ENCODE measurements at regions not wholly inside any gene's neighbourhood (a gene's known extent, or its start where the extent isn't known, plus 50 kb on each side); places are given as distances from the start of the nearest gene placed in this dataset.

DNA sequence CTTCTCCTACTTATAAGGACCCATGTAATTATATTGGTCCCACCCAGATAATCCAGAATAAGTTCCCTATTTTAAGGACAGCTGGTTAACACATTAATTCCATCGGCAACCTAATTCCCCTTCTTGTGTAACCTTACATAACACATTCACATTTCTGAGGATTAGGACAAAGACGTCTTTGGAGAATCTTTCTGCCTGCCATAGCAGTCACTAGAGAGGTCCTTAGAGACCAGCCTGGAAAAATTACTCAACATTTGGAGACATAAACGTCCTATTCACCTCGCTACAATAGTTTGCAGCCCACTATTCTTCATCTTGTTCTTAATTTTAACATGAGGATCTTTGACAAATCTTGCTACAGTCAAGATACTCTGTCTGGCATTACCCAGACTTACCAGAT is 100.1 kb downstream of the MAFB start:
- DNase-seq = no peak

DNA sequence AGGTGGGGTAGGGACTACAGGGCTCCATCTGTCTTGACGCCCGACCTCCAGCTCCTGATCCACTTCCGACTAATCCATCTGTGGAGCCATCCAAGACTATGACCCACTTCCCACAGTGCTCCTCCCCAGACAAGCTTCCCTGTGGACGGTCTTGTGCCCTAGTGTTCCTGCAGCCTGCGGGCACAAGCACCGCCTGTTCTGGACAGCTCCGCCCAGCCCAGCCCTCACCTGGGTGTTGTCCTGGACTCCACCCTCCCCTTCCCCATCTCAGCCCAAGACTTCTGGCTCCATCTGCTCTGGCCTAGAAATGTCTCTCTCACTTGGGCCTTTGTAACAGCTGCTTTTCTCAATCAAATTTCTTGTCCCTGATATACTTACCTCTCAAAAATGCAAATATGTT is 102.0 kb downstream of the MAFB start:
- DNase-seq = no peak

DNA sequence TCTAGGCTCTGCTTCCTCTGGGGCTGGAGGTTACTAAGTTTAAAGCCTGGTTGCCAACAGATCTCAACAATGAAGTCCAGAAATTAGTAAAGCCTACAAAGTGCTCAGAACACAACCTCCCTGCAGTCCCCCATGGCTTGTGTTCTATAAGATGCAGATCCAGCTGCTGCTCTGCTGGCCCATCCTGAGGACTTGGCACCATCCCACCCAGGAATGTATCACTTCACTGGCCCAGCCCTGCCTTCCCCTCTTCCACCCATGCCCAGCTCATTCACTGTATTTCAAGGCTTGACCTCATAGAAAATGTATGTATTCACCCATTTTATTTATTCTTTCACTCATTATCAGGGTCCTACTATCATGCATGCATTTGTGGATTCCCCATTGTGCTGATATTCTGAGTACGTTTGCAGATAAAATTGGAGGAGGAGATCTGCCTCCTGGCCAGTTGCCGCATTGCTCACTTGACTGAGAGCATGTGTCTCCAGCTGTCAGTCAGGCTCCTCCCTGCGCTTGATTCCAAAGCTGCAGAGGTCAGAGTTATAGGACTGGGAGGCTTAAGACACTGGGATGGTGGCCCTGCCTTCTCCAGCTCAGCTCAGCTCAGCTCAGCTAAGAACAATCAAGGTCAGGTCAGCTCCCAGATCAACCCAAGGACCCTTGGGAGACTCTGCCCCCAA is 104.8 kb downstream of the MAFB start:
- no peak for DNase-seq

DNA sequence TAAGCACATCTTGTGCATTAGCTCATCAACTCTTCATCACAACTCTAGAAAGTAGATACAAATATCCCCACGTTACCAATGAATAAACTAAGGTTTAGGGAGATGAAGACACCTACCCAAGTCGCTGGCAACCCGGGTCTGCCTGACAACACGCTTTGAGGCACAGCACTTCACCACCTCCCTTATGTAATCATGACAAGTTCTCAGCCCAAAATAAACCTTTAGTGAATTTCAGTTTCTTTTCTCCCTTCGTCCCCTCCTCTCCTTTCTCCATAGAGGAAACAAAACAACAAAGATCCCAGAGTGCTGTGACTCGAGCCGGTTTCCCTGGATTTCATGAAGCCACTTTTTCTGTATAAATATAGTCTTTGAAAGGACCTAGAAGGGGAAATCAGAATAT is 105.4 kb downstream of the MAFB start:
- no peak for DNase-seq

DNA sequence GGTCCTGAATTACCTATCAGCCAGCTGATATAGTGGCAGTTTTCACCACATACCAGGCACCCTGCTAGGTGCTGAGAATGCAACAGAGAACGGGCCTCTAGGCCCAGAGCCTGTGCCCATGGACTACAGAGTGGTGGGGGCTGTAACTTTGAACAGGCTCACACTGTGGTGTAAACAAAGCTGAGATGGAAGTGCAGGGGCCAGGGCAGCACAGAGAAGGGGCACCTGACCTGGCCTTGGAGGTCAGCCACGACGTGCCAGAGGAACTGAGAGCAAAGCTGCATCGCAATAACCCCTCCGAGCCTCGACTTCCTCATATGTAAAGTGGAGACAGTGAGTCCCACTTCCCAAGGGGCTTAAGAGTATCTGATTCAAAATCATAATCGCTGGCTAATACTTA is 105.8 kb downstream of the MAFB start:
- DNase-seq = no peak

DNA sequence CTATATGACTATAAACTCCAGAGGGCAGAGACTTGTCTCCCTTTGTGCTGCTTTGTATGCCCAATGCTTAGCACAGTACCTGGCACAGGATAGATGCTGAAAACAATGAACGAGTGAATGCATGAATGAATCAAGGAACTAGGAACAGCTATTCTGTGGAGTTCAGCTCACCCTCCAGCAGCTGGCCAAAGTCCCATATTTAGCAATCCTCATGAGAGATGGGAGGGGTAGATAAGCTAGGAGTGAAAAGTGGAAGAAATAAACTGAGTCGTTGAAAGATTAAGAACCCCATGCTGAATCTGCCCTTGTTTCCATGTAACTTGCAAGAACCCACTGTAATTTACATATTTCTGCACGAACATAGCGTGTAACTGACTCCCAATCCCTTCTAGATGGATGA is 106.5 kb downstream of the MAFB start:
- DNase-seq = no peak

DNA sequence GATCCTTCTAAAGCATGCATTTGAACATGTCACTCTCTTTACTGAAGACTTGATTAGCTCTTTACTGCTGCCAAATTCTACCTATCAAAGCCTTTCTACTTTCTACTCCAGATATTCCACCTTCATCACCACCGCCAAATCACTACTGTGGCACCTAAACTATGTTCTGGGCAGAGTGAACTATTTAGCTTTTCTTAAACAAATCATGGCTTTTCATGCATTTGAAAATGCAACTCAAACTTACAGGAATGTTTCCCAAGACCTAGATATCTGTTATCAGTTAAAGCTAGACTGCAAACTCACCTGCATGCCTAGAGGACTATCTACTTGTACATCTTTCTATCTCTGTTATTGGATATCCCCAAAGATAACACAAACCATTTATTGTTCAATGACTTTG is 109.3 kb downstream of the MAFB start:
- no peak for DNase-seq

DNA sequence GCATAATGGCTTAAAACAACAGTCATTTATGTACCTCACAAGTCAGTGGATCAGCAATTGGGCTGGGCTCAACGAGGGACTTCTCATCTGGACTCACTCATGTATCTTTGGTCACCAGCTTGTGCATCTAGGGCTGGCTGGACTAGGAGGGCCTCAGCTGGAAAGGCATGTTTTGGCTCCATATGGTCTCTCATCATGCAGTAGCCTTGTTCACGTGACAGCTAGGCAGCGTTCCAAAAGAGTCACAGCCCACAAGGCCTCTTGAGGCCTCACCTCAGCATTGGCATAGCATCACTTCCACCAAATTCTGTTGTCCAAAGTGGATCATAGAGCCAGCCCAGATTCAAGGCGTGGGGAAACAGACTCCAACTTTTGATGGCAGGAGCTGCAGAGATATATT is 110.1 kb downstream of the MAFB start:
- DNase-seq = no peak

DNA sequence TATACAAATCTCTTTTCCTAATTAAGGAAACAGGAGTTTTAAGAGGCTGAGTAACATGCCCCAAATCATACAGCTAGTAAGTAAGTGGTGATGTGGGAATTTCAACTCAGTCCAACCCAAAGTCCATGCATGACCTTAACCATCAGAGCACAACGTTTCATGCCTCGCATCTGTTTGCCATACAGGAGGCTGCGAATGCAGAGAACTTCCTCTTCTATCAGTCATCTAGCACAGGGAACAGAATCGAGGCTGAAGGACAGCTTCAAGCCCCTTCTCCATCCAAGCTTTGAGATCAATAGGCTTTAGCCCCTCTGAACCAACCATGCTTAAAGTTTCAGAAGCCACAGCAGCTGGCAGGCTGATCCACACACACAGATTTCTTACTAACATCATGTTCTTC is 113.2 kb downstream of the MAFB start:
- DNase-seq = no peak

DNA sequence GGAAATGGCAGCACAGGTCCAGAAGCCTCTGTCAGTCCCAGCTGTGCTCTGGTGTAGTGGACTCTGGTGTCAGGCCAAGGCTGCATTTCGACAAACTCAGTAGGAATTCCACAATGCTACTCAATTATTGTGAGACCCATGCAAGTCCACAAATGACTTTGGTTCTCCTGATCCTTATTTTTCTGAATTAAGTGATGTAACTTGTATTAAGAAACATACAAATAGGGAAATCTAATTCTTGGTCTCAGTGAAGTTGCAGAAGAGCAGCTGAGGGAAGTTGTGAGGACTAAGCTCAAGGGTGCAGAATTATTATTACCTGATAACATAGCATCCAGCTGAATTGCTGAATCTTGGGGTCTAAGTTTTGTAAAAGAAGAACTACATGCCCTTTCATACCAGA is 116.8 kb downstream of the MAFB start:
- no peak for DNase-seq

DNA sequence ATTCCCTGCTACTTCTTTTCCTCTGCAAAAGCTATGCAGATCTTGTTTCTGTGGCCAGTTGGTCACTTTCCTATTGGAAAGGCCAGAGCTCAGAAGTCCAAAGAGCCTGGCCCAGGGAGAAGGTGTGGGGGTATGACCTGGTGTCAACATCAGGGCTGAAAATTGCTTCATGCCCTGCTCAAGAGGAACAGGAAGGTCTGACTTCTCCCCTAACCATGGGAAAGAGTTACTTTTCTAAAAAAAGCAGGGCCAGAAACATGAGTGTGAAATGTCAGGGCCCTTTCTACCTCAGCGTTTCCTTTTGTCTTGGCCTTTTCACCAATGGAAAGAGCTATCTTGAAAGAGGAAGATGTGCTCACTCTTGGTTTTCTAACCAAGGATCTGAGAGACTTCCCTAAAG is 117.4 kb downstream of the MAFB start:
- DNase-seq = no peak

DNA sequence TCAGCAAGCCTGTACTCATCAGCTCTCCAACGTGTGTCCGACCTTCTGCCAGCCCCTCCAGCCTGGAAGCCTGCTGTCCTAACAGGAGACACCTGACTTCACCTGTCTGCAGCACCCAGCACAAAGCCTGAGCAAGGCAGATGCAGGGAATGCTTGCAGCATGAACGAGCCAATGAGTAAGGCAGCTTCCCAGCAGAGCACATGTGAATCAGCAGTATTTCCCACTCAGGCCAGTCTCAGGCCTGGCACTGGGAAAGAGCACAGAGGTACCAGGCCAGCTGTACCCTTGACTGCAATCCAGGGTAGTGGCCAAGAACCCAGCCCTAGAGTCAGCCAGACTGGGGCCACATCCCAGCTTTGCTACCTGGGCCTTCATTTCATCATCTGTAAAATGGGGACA is 120.8 kb downstream of the MAFB start:
- DNase-seq = no peak

DNA sequence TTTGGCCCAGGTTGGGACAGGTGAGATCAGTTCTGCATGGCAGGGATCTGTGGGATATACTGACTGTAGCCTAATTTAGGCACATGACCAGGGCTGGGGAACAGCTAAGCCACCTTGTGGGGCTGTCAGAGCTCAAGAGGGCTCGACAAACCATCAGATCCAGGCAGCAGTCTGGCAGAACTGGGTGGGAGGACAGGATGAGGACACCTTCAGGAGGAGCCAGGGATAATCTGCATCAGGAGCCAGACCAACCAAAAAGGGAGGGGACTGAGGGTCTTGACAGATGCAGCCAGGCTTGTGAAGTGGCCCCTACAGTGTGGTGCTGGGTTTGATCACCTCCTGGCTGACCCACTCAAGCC is 123.4 kb downstream of the MAFB start:
- no peak for DNase-seq

DNA sequence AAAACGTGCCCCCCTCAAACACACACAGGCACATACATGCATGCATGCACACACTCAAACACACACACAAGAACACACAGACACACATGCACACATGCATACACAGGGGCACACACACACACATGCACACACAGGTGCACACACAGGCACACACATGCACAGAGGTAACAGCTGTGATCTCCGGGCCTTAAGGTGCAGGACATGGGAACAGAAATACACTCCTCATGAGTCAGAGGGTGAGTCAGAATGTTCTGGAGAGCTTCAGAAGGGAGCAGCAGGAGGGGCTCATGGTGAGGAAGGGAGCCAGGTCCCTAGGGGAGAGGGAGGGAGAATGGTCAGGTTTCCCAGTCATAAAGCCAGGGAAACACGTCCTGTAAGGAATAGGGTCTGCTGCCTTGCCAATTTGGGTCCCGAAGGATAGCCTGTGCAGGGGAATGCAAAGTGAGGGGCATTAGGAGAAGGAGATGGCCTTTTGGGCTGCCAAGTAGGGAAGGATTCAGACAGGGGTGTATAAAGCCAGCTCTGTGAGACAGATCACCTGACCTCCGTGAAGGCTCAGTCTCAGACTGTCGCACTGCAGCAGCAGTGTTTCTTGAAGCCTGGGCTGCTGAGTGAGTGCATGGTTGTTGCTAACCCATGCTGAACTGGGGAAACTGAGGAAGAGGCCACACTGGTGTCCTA is 123.9 kb downstream of the MAFB start:
- DNase-seq = no peak

DNA sequence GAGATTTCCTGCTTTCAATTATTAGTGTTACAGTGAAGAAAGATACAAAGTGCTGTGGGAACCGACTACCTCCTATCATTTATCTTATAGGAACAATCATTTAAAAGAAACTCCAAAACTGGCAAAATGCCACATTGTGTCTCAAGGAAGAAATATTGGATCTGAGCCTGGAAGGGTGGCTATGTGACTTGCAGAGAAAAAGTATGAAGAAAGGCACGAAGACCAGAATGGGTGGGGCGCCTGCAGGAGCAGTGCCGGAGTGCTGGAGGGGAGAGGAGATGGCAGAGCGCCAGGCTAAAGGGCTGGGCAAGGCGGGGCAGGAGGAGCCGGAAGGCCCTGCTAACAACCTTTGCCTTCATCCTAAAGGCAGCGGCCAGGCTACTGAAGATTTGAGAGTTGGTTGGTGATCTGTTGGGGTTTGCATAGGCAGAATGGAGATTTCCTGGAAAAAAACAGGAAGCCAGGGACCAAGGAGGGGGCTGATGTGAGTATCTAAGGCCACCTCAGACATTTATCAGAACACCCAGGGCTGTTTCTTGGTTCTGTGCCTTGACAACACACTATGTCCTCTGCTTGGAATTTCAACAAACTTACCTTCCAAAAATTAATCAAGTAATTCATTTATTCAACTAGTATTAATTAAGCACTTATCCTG is 125.6 kb downstream of the MAFB start:
- DNase-seq = peak; percentile 1

DNA sequence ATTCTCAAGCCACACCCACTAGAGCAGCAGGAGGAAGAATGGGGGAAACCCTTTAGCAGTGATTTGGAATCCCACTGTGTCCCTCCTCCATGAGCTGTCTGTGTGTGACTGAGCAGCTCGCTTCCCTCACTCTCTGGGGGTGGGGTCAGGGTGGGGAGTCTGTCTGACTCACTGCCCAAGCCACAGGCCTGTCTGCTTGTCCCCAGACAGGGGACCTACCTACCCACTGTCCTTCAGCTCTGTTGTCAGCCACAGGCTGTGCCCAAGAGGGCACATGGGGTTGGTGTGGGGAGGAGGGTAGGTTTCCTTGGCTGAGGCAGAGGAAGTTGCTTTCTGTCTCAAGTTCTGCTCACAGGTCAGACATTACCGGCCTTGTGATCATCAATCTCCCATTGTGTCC is 127.0 kb downstream of the MAFB start:
- no peak for DNase-seq

DNA sequence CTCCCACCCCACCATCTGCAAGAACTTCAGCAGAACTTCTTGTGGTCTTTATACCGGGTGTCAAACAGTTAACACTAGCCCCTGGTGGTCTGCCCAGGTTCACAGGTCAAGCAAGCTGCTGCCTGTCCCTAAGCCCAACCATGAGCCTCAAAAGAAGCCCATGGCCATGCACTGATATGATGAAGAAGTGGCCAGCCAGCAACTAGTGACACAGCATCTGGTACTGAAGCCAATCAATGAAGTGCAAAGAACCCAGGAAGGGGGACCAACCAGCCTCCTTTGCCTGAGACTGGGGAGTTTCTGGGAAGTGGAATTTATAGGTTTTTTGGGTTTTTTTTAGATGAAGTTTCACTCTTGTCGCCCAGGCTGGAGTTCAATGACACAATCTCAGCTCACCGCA is 127.8 kb downstream of the MAFB start:
- DNase-seq = no peak

DNA sequence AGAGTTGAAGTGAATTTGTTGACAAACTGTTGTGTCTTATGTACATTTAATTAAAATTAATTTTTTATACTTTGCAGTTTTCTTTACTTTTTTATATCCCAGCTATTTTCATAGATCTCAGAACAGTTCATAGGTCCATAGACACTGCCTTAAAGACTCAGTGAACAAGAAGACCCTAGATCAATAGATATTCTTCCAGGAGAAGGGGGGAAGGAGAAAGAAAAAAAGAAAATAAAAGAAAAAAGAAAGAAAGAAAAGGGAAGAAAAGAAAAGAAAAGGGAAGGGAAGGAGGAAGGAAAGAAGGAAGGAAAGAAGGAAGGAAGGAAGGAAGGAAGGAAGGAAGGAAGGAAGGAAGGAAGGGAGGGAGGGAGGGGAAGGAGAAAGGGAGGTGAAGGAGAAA is 130.8 kb downstream of the MAFB start:
- DNase-seq = no peak

DNA sequence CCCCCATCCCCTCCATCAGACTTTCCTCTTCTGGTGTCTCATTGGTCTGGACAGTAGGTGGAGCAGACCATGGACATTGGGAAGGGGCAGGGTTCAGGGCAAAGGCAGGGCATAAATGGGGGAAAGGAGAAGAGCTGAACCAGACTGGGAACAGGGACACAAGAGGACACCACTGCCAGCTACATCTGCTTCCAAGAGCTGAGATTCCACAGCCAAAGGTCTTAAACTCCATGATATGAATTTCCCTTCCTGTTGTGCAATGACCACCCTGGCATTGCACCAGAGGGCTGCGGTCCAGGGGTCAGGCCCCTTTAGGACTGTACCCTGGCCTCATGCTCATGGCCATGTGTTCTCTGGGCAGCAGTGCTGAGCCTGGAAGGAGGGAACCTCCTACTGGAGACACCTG is 137.9 kb downstream of the MAFB start:
- no peak for DNase-seq

DNA sequence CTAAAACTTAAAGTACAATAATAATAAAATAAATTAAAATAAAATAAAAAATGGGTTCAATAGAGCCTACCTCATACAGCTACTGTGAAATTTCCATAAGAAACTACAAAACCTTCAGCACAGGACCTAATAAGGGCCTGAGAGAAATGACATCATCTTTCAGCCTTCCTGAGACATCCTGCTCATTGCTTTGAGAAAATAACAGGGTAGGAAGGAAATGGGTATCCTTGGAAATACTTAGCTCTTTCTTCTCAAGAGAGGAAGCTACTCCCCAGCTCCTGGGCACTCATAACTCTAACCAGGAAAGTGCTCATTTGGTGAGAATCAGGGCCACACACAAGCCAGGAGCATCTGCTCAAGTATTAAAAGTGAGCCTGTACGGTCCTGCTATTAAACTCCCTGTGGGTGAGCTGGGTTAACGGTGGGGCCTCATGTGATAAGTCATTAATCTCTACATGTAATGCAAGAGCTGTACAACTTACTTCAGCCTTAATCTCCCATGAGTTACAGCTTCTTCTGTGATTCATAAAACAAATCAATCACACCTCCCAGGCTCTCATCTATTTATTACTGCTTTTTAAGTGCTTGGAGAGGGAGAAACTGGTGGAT is 141.4 kb downstream of the MAFB start:
- DNase-seq = no peak

DNA sequence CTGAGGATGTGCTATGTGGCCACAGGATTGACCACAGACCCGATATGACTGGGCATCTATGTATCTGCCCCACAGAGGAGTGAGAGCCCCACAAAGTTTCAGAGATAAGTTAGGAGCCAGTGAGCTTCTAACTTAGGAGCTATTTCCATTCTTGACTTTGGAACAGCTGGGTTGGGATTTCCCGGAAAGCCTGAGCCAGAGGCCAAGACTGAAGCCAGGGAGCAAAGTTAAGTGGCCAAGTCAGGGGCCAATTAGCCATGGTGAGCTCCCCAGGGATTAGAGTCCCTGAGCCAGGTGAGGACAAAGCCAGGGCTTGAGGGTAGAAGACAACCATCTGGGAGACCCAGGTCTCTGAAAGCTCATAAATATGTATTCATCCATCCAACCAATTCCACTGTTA is 143.6 kb downstream of the MAFB start:
- no peak for DNase-seq

DNA sequence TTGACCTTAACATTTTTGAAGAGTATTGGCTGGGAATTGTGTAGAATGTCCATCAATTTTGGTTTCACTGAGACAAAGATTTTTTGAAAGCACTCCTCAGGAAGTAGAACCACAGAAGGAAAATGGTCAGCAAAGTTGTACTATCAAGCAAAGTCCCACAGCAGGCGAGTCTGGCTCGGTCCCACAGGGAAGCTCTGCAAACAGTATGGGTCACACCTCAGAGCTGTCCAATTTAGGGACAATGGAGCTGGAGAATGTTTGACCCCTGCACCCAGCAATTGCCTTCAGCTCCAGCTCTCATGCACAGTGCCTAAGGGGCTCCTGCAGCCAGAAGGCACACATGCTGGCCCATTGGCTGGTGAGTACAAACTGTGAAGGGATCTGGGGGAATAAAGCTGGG is 147.0 kb downstream of the MAFB start:
- no peak for DNase-seq

DNA sequence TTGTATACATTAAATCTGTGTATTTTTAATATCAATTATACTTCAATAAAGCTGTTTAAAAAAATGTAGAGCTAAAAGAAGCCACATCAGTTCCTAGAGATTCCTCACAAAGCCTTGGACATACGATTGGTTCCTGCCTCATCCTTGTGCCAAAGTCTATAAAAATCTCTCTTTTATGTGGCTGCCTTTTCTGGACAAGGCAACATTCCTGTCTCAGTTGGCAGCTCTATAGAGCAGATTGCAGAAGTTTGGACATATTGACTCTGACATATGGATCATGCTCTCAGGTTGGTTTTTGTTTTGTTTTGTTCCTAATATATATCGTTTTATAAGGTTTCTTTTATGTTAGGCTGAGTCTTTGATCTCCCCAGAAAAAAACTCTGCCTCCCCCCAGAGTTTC is 148.9 kb downstream of the MAFB start:
- no peak for DNase-seq

DNA sequence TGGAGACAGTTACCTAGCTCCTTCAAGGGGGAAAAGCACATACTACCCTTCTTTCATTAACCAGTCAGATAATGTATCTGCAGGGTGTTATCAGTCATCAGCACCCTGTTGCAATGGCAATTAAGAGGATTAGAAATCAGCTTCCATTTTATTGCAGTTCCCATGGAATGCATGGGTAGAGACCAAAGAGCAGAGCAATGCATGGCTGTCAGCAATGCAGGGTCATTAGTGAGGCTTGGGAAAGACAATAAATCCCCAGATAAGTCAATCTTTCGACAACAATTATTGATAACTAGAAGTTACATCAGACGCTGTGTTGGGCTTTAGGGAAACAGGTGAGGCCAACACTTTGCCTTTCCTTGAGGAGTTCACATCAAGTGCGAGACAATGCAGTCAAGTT is 150.9 kb downstream of the MAFB start:
- no peak for DNase-seq

Measured in NCI-H69 (cell line).